Ishikawa (cell line): ENCODE measurements at regions not wholly inside any gene's neighbourhood (a gene's known extent, or its start where the extent isn't known, plus 50 kb on each side); places are given as distances from the start of the nearest gene placed in this dataset.

Source experiments
- CEBPB ChIP-seq: IDR thresholded peaks from 2 replicates; pipeline ENCODE4 v1.6.1; 2012
- CREB1 ChIP-seq: IDR thresholded peaks from 2 replicates; pipeline ENCODE4 v1.6.1; 2012; ENCODE audit warnings: low read depth
- EGR1 ChIP-seq: IDR thresholded peaks from 2 replicates; pipeline ENCODE4 v1.6.1; 2012
- EP300 ChIP-seq: IDR thresholded peaks from 2 replicates; pipeline ENCODE4 v1.6.1; 2012; ENCODE audit warnings: borderline replicate concordance
- FOXM1 ChIP-seq: IDR thresholded peaks from 2 replicates; pipeline ENCODE4 v1.6.1; 2012; ENCODE audit warnings: low read depth, borderline replicate concordance
- MAX ChIP-seq: IDR thresholded peaks from 2 replicates; pipeline ENCODE4 v1.6.1; 2012
- NFIC ChIP-seq: IDR thresholded peaks from 2 replicates; pipeline ENCODE4 v1.6.1; 2012
- RAD21 ChIP-seq: IDR thresholded peaks from 2 replicates; pipeline ENCODE4 v1.6.1; 2012; ENCODE audit warnings: low read depth
- REST ChIP-seq: IDR thresholded peaks from 2 replicates; pipeline ENCODE4 v1.6.1; 2012; ENCODE audit warnings: low read depth, mild to moderate bottlenecking
- TAF1 ChIP-seq: IDR thresholded peaks from 2 replicates; pipeline ENCODE4 v1.6.1; 2012; ENCODE audit warnings: low read depth, mild to moderate bottlenecking
- TCF12 ChIP-seq: IDR thresholded peaks from 2 replicates; pipeline ENCODE4 v1.6.1; 2012; ENCODE audit warnings: low read depth
- TEAD4 ChIP-seq: IDR thresholded peaks from 2 replicates; pipeline ENCODE4 v1.6.1; 2012
- USF1 ChIP-seq: IDR thresholded peaks from 2 replicates; pipeline ENCODE4 v1.6.1; 2012
- YY1 ChIP-seq: IDR thresholded peaks from 2 replicates; pipeline ENCODE4 v1.6.1; 2012; ENCODE audit warnings: low read depth
- ZBTB7A ChIP-seq: IDR thresholded peaks from 2 replicates; pipeline ENCODE4 v1.6.1; 2012; ENCODE audit warnings: low read depth

GRCh38 chr5:3142261-3143027 is 391.0 kb upstream of the IRX2 start:
- TF ChIP-seq TCF12: no peak
- TF ChIP-seq RAD21: no peak
- no peak for TF ChIP-seq ZBTB7A
- no peak for TF ChIP-seq CREB1
- no peak for TF ChIP-seq TAF1
- no peak for TF ChIP-seq USF1
- TF ChIP-seq NFIC: no peak
- no peak for TF ChIP-seq YY1
- no peak for TF ChIP-seq CEBPB
- TF ChIP-seq FOXM1: no peak
- no peak for TF ChIP-seq TEAD4
- no peak for TF ChIP-seq MAX
- no peak for TF ChIP-seq EP300
- TF ChIP-seq REST: no peak
- no peak for TF ChIP-seq EGR1

- TF ChIP-seq NFIC (no peak), TCF12 (no peak), TAF1 (no peak), CEBPB (no peak), MAX (no peak), FOXM1 (no peak), RAD21 (no peak), EGR1 (no peak), REST (no peak), CREB1 (no peak), USF1 (no peak), TEAD4 (no peak), EP300 (no peak), YY1 (no peak), ZBTB7A (no peak)
Observed at GRCh38 chr5:3140117-3140516, 388.6 kb upstream of the IRX2 start.

- TF ChIP-seq TCF12: no peak
- TF ChIP-seq EGR1: no peak
- TF ChIP-seq USF1: no peak
- no peak for TF ChIP-seq ZBTB7A
- TF ChIP-seq EP300: no peak
- TF ChIP-seq CEBPB: no peak
- no peak for TF ChIP-seq REST
- no peak for TF ChIP-seq TEAD4
- TF ChIP-seq FOXM1: no peak
Observed at GRCh38 chr5:3139499-3139931, 388.0 kb upstream of the IRX2 start.

- TF ChIP-seq YY1 (no peak), NFIC (no peak), EGR1 (no peak)
Observed at GRCh38 chr5:3131161-3131560, 379.7 kb upstream of the IRX2 start.
